ENCODE measurements at regions not wholly inside any gene's neighbourhood (a gene's known extent, or its start where the extent isn't known, plus 50 kb on each side); places are given as distances from the start of the nearest gene placed in this dataset.

GRCh38 chr11:70737816-70738630 is 339.7 kb downstream of the CTTN start:
- Histone ChIP-seq H3K4me1 (ENCODE audit: control insufficient read depth in 2 of 2, insufficient read depth in 2 of 2, low read length in 1 of 2) (no peaks in the 10 kb centered on the region), H3K4me3 (ENCODE audit: low read depth in 1 of 2, low read length in 2 of 2) (no peak overlapping the region), H3K36me3 (ENCODE audit: control insufficient read depth in 2 of 2, insufficient read depth in 2 of 2, low read length in 1 of 2) (no peaks in the 10 kb centered on the region), H3K9me3 (ENCODE audit: control insufficient read depth in 2 of 2, insufficient read depth in 1 of 2, low read depth in 1 of 2, low read length in 1 of 2) (no peaks in the 10 kb centered on the region), H3K27ac (ENCODE audit: low read depth in 2 of 2, low read length in 1 of 2) (no peak overlapping the region), H3K27me3 (ENCODE audit: control insufficient read depth in 1 of 2, insufficient read depth in 2 of 2, low read length in 2 of 2) (no peaks in the 10 kb centered on the region)
- 89 to 90% methylated on average over 31 of the region's 31 CpGs for WGBS, 2 donors

- WGBS, 2 donors = 92 to 93% methylated on average over 12 of the region's 12 CpGs
- Histone ChIP-seq H3K36me3 (ENCODE audit: control insufficient read depth in 2 of 2, insufficient read depth in 2 of 2, low read length in 1 of 2) (no peaks in the 10 kb centered on the region), H3K27ac (ENCODE audit: low read depth in 2 of 2, low read length in 1 of 2) (no peak overlapping the region), H3K27me3 (ENCODE audit: control insufficient read depth in 1 of 2, insufficient read depth in 2 of 2, low read length in 2 of 2) (no peaks in the 10 kb centered on the region), H3K9me3 (ENCODE audit: control insufficient read depth in 2 of 2, insufficient read depth in 1 of 2, low read depth in 1 of 2, low read length in 1 of 2) (no peaks in the 10 kb centered on the region), H3K4me3 (ENCODE audit: low read depth in 1 of 2, low read length in 2 of 2) (no peak overlapping the region), H3K4me1 (ENCODE audit: control insufficient read depth in 2 of 2, insufficient read depth in 2 of 2, low read length in 1 of 2) (no peaks in the 10 kb centered on the region)
These were observed 340.3 kb downstream of the CTTN start for GRCh38 chr11:70738661-70739060.

GRCh38 chr11:70739091-70739490 is 340.8 kb downstream of the CTTN start:
- no peaks in the 10 kb centered on the region for H3K4me1 ChIP-seq (ENCODE audit: control insufficient read depth in 2 of 2, insufficient read depth in 2 of 2, low read length in 1 of 2)
- WGBS, 2 donors = 91 to 92% methylated on average over 8 of the region's 8 CpGs
- no peaks in the 10 kb centered on the region for H3K36me3 ChIP-seq (ENCODE audit: control insufficient read depth in 2 of 2, insufficient read depth in 2 of 2, low read length in 1 of 2)
- H3K9me3 ChIP-seq (ENCODE audit: control insufficient read depth in 2 of 2, insufficient read depth in 1 of 2, low read depth in 1 of 2, low read length in 1 of 2) = no peaks in the 10 kb centered on the region
- H3K27me3 ChIP-seq (ENCODE audit: control insufficient read depth in 1 of 2, insufficient read depth in 2 of 2, low read length in 2 of 2) = no peaks in the 10 kb centered on the region
- H3K4me3 ChIP-seq (ENCODE audit: low read depth in 1 of 2, low read length in 2 of 2) = no peak overlapping the region
- no peak overlapping the region for H3K27ac ChIP-seq (ENCODE audit: low read depth in 2 of 2, low read length in 1 of 2)

GRCh38 chr11:70739811-70740487 is 341.6 kb downstream of the CTTN start:
- no peak overlapping the region for H3K4me3 ChIP-seq (ENCODE audit: low read depth in 1 of 2, low read length in 2 of 2)
- H3K4me1 ChIP-seq (ENCODE audit: control insufficient read depth in 2 of 2, insufficient read depth in 2 of 2, low read length in 1 of 2) = no peaks in the 10 kb centered on the region
- no peaks in the 10 kb centered on the region for H3K9me3 ChIP-seq (ENCODE audit: control insufficient read depth in 2 of 2, insufficient read depth in 1 of 2, low read depth in 1 of 2, low read length in 1 of 2)
- no peaks in the 10 kb centered on the region for H3K27me3 ChIP-seq (ENCODE audit: control insufficient read depth in 1 of 2, insufficient read depth in 2 of 2, low read length in 2 of 2)
- H3K27ac ChIP-seq (ENCODE audit: low read depth in 2 of 2, low read length in 1 of 2) = no peak overlapping the region
- WGBS, 2 donors = 75 to 80% methylated on average over 20 of the region's 20 CpGs
- no peaks in the 10 kb centered on the region for H3K36me3 ChIP-seq (ENCODE audit: control insufficient read depth in 2 of 2, insufficient read depth in 2 of 2, low read length in 1 of 2)

GRCh38 chr11:70740488-70740851 is 342.1 kb downstream of the CTTN start:
- H3K27ac ChIP-seq (ENCODE audit: low read depth in 2 of 2, low read length in 1 of 2) = no peak overlapping the region
- no peaks in the 10 kb centered on the region for H3K9me3 ChIP-seq (ENCODE audit: control insufficient read depth in 2 of 2, insufficient read depth in 1 of 2, low read depth in 1 of 2, low read length in 1 of 2)
- no peaks in the 10 kb centered on the region for H3K36me3 ChIP-seq (ENCODE audit: control insufficient read depth in 2 of 2, insufficient read depth in 2 of 2, low read length in 1 of 2)
- H3K4me3 ChIP-seq (ENCODE audit: low read depth in 1 of 2, low read length in 2 of 2) = no peak overlapping the region
- H3K4me1 ChIP-seq (ENCODE audit: control insufficient read depth in 2 of 2, insufficient read depth in 2 of 2, low read length in 1 of 2) = no peaks in the 10 kb centered on the region
- no peaks in the 10 kb centered on the region for H3K27me3 ChIP-seq (ENCODE audit: control insufficient read depth in 1 of 2, insufficient read depth in 2 of 2, low read length in 2 of 2)
- WGBS, 2 donors = 38 to 58% methylated on average over 6 of the region's 6 CpGs

GRCh38 chr11:70741085-70741484 is 342.8 kb downstream of the CTTN start:
- Histone ChIP-seq H3K4me1 (ENCODE audit: control insufficient read depth in 2 of 2, insufficient read depth in 2 of 2, low read length in 1 of 2) (no peaks in the 10 kb centered on the region), H3K9me3 (ENCODE audit: control insufficient read depth in 2 of 2, insufficient read depth in 1 of 2, low read depth in 1 of 2, low read length in 1 of 2) (no peaks in the 10 kb centered on the region), H3K27ac (ENCODE audit: low read depth in 2 of 2, low read length in 1 of 2) (no peak overlapping the region), H3K36me3 (ENCODE audit: control insufficient read depth in 2 of 2, insufficient read depth in 2 of 2, low read length in 1 of 2) (no peaks in the 10 kb centered on the region), H3K4me3 (ENCODE audit: low read depth in 1 of 2, low read length in 2 of 2) (no peak overlapping the region), H3K27me3 (ENCODE audit: control insufficient read depth in 1 of 2, insufficient read depth in 2 of 2, low read length in 2 of 2) (no peaks in the 10 kb centered on the region)
- 92 to 93% methylated on average over 3 of the region's 3 CpGs for WGBS, 2 donors

- H3K36me3 ChIP-seq (ENCODE audit: control insufficient read depth in 2 of 2, insufficient read depth in 2 of 2, low read length in 1 of 2) = no peaks in the 10 kb centered on the region
- no peaks in the 10 kb centered on the region for H3K4me1 ChIP-seq (ENCODE audit: control insufficient read depth in 2 of 2, insufficient read depth in 2 of 2, low read length in 1 of 2)
- H3K9me3 ChIP-seq (ENCODE audit: control insufficient read depth in 2 of 2, insufficient read depth in 1 of 2, low read depth in 1 of 2, low read length in 1 of 2) = no peaks in the 10 kb centered on the region
- H3K27me3 ChIP-seq (ENCODE audit: control insufficient read depth in 1 of 2, insufficient read depth in 2 of 2, low read length in 2 of 2) = no peaks in the 10 kb centered on the region
- H3K27ac ChIP-seq (ENCODE audit: low read depth in 2 of 2, low read length in 1 of 2) = no peak overlapping the region
- no peak overlapping the region for H3K4me3 ChIP-seq (ENCODE audit: low read depth in 1 of 2, low read length in 2 of 2)
- 35 to 42% methylated on average over 27 of the region's 27 CpGs for WGBS, 2 donors
These were observed 344.4 kb downstream of the CTTN start for GRCh38 chr11:70742553-70743291.

- H3K27me3 ChIP-seq (ENCODE audit: control insufficient read depth in 1 of 2, insufficient read depth in 2 of 2, low read length in 2 of 2) = no peaks in the 10 kb centered on the region
- no peak overlapping the region for H3K4me3 ChIP-seq (ENCODE audit: low read depth in 1 of 2, low read length in 2 of 2)
- WGBS, 2 donors = 82 to 83% methylated on average over 9 of the region's 9 CpGs
- no peaks in the 10 kb centered on the region for H3K36me3 ChIP-seq (ENCODE audit: control insufficient read depth in 2 of 2, insufficient read depth in 2 of 2, low read length in 1 of 2)
- no peaks in the 10 kb centered on the region for H3K9me3 ChIP-seq (ENCODE audit: control insufficient read depth in 2 of 2, insufficient read depth in 1 of 2, low read depth in 1 of 2, low read length in 1 of 2)
- H3K4me1 ChIP-seq (ENCODE audit: control insufficient read depth in 2 of 2, insufficient read depth in 2 of 2, low read length in 1 of 2) = no peaks in the 10 kb centered on the region
- H3K27ac ChIP-seq (ENCODE audit: low read depth in 2 of 2, low read length in 1 of 2) = no peak overlapping the region
These were observed 345.0 kb downstream of the CTTN start for GRCh38 chr11:70743329-70743728.

GRCh38 chr11:70743941-70744351 is 345.6 kb downstream of the CTTN start:
- Histone ChIP-seq H3K9me3 (ENCODE audit: control insufficient read depth in 2 of 2, insufficient read depth in 1 of 2, low read depth in 1 of 2, low read length in 1 of 2) (peaks cover 0 to 2% of the 10 kb centered on the region in 2 donors), H3K27me3 (ENCODE audit: control insufficient read depth in 1 of 2, insufficient read depth in 2 of 2, low read length in 2 of 2) (no peaks in the 10 kb centered on the region), H3K4me1 (ENCODE audit: control insufficient read depth in 2 of 2, insufficient read depth in 2 of 2, low read length in 1 of 2) (no peaks in the 10 kb centered on the region), H3K4me3 (ENCODE audit: low read depth in 1 of 2, low read length in 2 of 2) (no peak overlapping the region), H3K27ac (ENCODE audit: low read depth in 2 of 2, low read length in 1 of 2) (no peak overlapping the region), H3K36me3 (ENCODE audit: control insufficient read depth in 2 of 2, insufficient read depth in 2 of 2, low read length in 1 of 2) (no peaks in the 10 kb centered on the region)
- WGBS, 2 donors = 69 to 81% methylated on average over 9 of the region's 9 CpGs

All from esophagus (tissue), 2 donors.